OCI-LY7 (cell line): ENCODE measurements at regions not wholly inside any gene's neighbourhood (a gene's known extent, or its start where the extent isn't known, plus 50 kb on each side); places are given as distances from the start of the nearest gene placed in this dataset.

Experiments
- BruUV-seq: library from RNA; stranded (reverse); fragments of 400-500 nt; replicated peaks from 2 replicates; lab custom pipeline; 2021; lab: Mats Ljungman, UMichigan
- CTCF ChIA-PET: fragments of 300-600 bp; sonication (Branson Sonifier 250); formaldehyde crosslinking; loops from one replicate; lab custom pipeline; 2022; ENCODE audit warnings: antibody characterized with exemption; ENCODE audit not compliant: unreplicated experiment; lab: Charles Lee
- POLR2A ChIA-PET: fragments of 300-600 bp; sonication (Branson Sonifier 250); formaldehyde crosslinking; loops from one replicate; lab custom pipeline; 2022; ENCODE audit warnings: antibody characterized with exemption; lab: Charles Lee
- DNase-seq: peaks from one replicate; pipeline ENCODE4 v3.0.0-alpha.2; 2015; ENCODE audit warnings: low spot score
- H2AFZ ChIP-seq: fragments of 200-600 bp; sonication (generic), shearing (Covaris generic); 2 replicates; pipeline ENCODE4 v1.6.1; 2014; ENCODE audit warnings: mild to moderate bottlenecking, antibody characterized with exemption, low read length, moderate library complexity
- H3K27ac ChIP-seq: fragments of 200-600 bp; sonication (generic); 2 replicates; pipeline ENCODE4 v1.5.1; 2014; ENCODE audit warnings: mixed run types, low read depth, mild to moderate bottlenecking, moderate library complexity, low read length, inconsistent platforms; ENCODE audit not compliant: poor library complexity, severe bottlenecking
- H3K36me3 ChIP-seq: fragments of 200-600 bp; sonication (generic); 2 replicates; pipeline ENCODE4 v1.6.1; 2014; ENCODE audit warnings: mild to moderate bottlenecking, antibody characterized with exemption, low read length, moderate library complexity, mixed read lengths; ENCODE audit not compliant: insufficient read depth
- H3K4me1 ChIP-seq: fragments of 200-600 bp; sonication (generic); 2 replicates; pipeline ENCODE4 v1.5.1; 2014; ENCODE audit warnings: mild to moderate bottlenecking, low read length; ENCODE audit not compliant: insufficient read depth, poor library complexity, severe bottlenecking
- H3K4me2 ChIP-seq: fragments of 200-600 bp; sonication (generic); 2 replicates; pipeline ENCODE4 v1.6.1; 2014; ENCODE audit warnings: mild to moderate bottlenecking, low read length
- H3K4me3 ChIP-seq: fragments of 200-600 bp; sonication (generic); 2 replicates; pipeline ENCODE4 v1.5.1; 2014; ENCODE audit warnings: mild to moderate bottlenecking, low read depth, low read length; ENCODE audit not compliant: poor library complexity, severe bottlenecking
- H3K79me2 ChIP-seq: fragments of 200-600 bp; sonication (generic); 2 replicates; pipeline ENCODE4 v1.6.1; 2016; ENCODE audit warnings: low read depth, mild to moderate bottlenecking, low read length, moderate library complexity, mixed read lengths; ENCODE audit not compliant: insufficient read depth
- H3K9me2 ChIP-seq: fragments of 200-600 bp; sonication (generic); 2 replicates; pipeline ENCODE4 v1.6.1; 2016; ENCODE audit warnings: mild to moderate bottlenecking, low read length, mixed read lengths; ENCODE audit not compliant: insufficient read depth
- H3K9me3 ChIP-seq: fragments of 200-600 bp; sonication (generic); 2 replicates; pipeline ENCODE4 v1.6.1; 2014; ENCODE audit warnings: mild to moderate bottlenecking, mixed run types, low read length, mixed read lengths
- H4K20me1 ChIP-seq: fragments of 200-600 bp; sonication (generic); 2 replicates; pipeline ENCODE4 v1.6.1; 2014; ENCODE audit warnings: mild to moderate bottlenecking, antibody characterized with exemption, low read length, moderate library complexity, mixed read lengths; ENCODE audit not compliant: insufficient read depth
- EZH2phosphoT487 ChIP-seq: fragments of 200-600 bp; sonication (generic); IDR thresholded peaks from 2 replicates; pipeline ENCODE4 v1.6.1; 2018; ENCODE audit warnings: low read depth, borderline replicate concordance, mild to moderate bottlenecking, mixed run types, antibody characterized with exemption, low read length, moderate library complexity, mixed read lengths
- intact Hi-C: fragments of 100-400 bp; cut with micrococcal nuclease; formaldehyde crosslinking; loops from one replicate; pipeline ENCODE4 v1.10.0; 2022; ENCODE audit not compliant: unreplicated experiment
- TF ChIP-seq, protein P1 (sequence below): fragments of 200-600 bp; sonication (generic); conservative IDR thresholded peaks from 2 replicates; pipeline ENCODE4 v1.5.1; 2014; ENCODE audit warnings: mild to moderate bottlenecking, antibody characterized with exemption, low read length, moderate library complexity, mixed read lengths

DNA sequence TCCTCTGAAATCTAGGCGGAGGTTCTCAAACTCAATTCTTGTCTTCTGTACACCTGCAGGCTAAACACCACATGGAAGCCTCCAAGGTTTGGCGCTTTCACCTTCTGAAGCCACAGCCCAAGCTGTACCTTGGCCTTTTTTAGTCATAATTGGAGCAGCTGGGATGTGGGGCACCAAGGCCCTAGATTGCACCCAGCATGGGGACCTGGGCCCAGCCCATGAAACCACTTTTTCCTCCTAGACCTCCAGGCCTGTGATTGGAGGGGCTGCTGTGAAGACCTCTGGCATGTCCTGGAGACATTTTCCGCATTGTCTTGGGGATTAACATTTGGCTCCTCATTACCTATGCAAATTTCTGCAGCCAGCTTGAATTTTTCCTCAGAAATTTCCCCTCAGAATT is 181.0 kb downstream of the TYW3 start:
- DNase-seq, result no peak
- intact Hi-C loops, result no loop called here

DNA sequence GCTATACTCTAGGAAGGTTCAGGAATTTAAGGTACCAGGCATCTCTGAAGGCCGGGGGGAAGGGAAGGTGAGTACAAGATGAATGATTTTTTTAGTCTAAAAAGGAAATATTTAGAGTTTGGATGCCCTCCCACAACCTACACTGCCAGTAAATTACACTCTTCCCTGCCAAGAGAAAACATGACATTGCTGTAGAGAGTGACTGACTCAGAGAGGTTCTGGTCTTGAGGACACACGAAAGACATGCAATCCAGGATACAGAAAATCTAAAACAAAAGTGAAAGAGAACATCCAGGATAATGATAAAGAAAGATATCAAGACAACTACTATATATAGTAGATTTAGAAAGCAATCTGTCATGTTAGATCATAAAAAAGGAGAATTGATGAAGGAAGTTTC is 200.5 kb downstream of the TYW3 start:
- H3K9me2 ChIP-seq, result no peaks in the 10 kb centered on the region
- no peak overlapping the region for H2AFZ ChIP-seq
- no peaks in the 10 kb centered on the region for H3K36me3 ChIP-seq
- POLR2A ChIA-PET, result interaction anchor here (0.6 kb wide), 1 partner anchor 66 kb away, joined by 3 read pairs; no protein-coding TSS in a partner anchor
- H3K4me1 ChIP-seq, result no peaks in the 10 kb centered on the region
- H3K27ac ChIP-seq, result no peak overlapping the region
- no peaks in the 10 kb centered on the region for H3K9me3 ChIP-seq
- H3K79me2 ChIP-seq, result no peaks in the 10 kb centered on the region
- intact Hi-C loops, result no loop called here
- BruUV-seq, result no TSS peak
- no peak overlapping the region for H3K4me3 ChIP-seq
- H3K4me2 ChIP-seq, result no peak overlapping the region
- TF ChIP-seq EZH2phosphoT487, result no peak
- TF ChIP-seq, protein P1, sequence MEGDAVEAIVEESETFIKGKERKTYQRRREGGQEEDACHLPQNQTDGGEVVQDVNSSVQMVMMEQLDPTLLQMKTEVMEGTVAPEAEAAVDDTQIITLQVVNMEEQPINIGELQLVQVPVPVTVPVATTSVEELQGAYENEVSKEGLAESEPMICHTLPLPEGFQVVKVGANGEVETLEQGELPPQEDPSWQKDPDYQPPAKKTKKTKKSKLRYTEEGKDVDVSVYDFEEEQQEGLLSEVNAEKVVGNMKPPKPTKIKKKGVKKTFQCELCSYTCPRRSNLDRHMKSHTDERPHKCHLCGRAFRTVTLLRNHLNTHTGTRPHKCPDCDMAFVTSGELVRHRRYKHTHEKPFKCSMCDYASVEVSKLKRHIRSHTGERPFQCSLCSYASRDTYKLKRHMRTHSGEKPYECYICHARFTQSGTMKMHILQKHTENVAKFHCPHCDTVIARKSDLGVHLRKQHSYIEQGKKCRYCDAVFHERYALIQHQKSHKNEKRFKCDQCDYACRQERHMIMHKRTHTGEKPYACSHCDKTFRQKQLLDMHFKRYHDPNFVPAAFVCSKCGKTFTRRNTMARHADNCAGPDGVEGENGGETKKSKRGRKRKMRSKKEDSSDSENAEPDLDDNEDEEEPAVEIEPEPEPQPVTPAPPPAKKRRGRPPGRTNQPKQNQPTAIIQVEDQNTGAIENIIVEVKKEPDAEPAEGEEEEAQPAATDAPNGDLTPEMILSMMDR, result no peak
- DNase-seq, result no peak
- no peaks in the 10 kb centered on the region for H4K20me1 ChIP-seq
- CTCF ChIA-PET, result no interaction called here

More for the DNA sequence above, 181.0 kb downstream of the TYW3 start:
- H3K9me2 ChIP-seq, result no peaks in the 10 kb centered on the region
- H3K4me3 ChIP-seq, result no peak overlapping the region
- no peaks in the 10 kb centered on the region for H3K4me1 ChIP-seq
- no peaks in the 10 kb centered on the region for H3K79me2 ChIP-seq
- no peaks in the 10 kb centered on the region for H3K36me3 ChIP-seq
- H3K9me3 ChIP-seq, result no peaks in the 10 kb centered on the region
- H3K4me2 ChIP-seq, result no peak overlapping the region
- no peak overlapping the region for H2AFZ ChIP-seq
- ChIA-PET POLR2A (no interaction called here), CTCF (no interaction called here)
- no peak overlapping the region for H3K27ac ChIP-seq
- TF ChIP-seq EZH2phosphoT487, result no peak
- TF ChIP-seq, protein P1, result no peak
- H4K20me1 ChIP-seq, result no peaks in the 10 kb centered on the region
- BruUV-seq, result no TSS peak

DNA sequence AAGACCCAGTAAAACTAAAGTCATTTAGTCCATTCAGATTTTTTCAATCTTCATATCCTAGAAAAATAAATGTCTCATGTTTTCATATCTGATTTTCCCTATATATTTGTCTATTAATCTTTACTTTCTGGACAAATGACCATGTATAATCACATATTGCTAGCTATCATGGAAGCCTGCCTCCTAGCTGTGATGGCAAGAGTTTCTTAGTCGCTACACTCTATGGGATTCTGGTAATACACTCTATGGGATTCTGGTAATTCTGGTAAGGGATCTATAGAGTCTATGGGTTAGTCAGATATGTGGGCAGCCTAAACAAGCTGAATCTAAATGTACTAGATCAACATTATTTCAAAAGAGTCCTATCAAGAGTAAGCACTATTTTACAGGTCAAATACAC is 198.7 kb upstream of the LHX8 start:
- H3K79me2 ChIP-seq, result no peaks in the 10 kb centered on the region
- no peaks in the 10 kb centered on the region for H4K20me1 ChIP-seq
- H3K27ac ChIP-seq, result no peak overlapping the region
- H3K4me3 ChIP-seq, result no peak overlapping the region
- POLR2A ChIA-PET, result interaction anchor here (0.6 kb wide), 1 partner anchor 255 kb away, joined by 3 read pairs; no protein-coding TSS in a partner anchor
- BruUV-seq, result no TSS peak
- no peaks in the 10 kb centered on the region for H3K36me3 ChIP-seq
- no peak overlapping the region for H2AFZ ChIP-seq
- no peak overlapping the region for H3K4me2 ChIP-seq
- CTCF ChIA-PET, result no interaction called here
- TF ChIP-seq, protein P1, result no peak
- TF ChIP-seq EZH2phosphoT487, result no peak
- H3K9me2 ChIP-seq, result no peaks in the 10 kb centered on the region
- H3K4me1 ChIP-seq, result no peaks in the 10 kb centered on the region
- intact Hi-C loops, result no loop called here
- no peaks in the 10 kb centered on the region for H3K9me3 ChIP-seq
- no peak for DNase-seq
